ELR (cell line): ENCODE measurements at regions not wholly inside any gene's neighbourhood (a gene's known extent, or its start where the extent isn't known, plus 50 kb on each side); places are given as distances from the start of the nearest gene placed in this dataset.
"Not testable (repeated sequence)": the region's sequence is repeated elsewhere in the genome, so short reads cannot be mapped to it uniquely, and the experiment has no call there.

Source experiments
- DNase-seq: peaks from one replicate; pipeline ENCODE4 v3.0.0-alpha.2; 2015; ENCODE audit warnings: low read depth

DNA sequence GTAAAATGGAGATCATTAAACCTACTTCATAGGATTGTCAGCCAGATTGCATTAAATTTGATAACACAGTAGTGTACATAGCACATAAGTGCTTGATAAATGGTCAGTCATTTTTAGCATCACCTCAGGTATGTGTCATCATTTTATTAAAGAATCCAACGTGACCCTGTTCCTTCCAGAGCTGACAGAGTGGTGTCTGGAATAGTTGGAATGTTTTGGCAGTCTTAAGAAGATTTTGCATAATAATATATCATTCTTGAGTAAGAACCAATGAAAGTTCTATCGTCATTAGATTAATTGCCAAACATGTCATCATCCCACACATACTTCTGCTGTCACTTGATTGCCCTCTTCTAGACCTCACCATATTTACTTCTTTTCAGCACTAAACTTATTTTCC lies 451.4 kb upstream of the POM121L12 start:
- DNase-seq: no peak

DNA sequence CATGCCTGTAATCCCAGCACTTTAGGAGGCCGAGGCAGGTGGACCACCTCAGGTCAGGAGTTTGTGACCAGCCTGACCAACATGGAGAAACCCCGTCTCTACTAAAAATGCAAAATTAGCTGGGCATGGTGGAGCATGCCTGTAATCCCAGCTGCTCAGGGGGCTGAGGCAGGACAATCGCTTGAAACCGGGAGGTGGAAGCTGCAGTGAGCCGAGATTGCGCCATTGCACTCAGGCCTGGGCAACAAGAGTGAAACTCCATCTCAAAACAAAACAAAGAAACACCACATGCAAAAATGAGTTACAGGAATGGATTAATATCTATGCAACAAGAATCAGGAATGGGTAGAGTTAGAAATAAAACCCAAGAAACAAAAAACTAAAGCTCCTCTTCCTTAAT lies 462.3 kb upstream of the POM121L12 start:
- not testable (repeated sequence) for DNase-seq

- DNase-seq: no peak
These were observed 464.4 kb upstream of the POM121L12 start for GRCh38 chr7:52571026-52571425.

GRCh38 chr7:52569151-52569550 lies 466.3 kb upstream of the POM121L12 start:
- DNase-seq: no peak

DNA sequence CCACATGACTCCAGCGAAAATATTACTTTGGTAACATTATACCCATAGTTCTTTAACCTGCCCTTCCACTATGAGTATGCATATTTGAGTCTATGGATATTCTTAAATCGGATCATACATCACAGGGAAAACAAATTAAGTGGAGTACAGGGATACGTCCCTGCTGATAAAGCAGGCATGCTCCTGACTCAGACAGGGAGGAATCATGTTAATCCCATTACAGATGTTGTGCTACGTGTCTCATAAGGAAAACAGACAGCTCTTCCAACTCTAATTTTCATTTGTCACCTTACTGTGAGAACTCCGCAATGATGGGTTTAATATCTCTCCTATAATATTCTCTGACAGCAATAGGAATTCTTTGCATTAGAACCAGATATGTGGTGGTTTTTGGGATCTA lies 469.5 kb upstream of the POM121L12 start:
- DNase-seq: no peak

- no peak for DNase-seq
These were observed 479.6 kb upstream of the POM121L12 start for GRCh38 chr7:52555805-52556204.

DNA sequence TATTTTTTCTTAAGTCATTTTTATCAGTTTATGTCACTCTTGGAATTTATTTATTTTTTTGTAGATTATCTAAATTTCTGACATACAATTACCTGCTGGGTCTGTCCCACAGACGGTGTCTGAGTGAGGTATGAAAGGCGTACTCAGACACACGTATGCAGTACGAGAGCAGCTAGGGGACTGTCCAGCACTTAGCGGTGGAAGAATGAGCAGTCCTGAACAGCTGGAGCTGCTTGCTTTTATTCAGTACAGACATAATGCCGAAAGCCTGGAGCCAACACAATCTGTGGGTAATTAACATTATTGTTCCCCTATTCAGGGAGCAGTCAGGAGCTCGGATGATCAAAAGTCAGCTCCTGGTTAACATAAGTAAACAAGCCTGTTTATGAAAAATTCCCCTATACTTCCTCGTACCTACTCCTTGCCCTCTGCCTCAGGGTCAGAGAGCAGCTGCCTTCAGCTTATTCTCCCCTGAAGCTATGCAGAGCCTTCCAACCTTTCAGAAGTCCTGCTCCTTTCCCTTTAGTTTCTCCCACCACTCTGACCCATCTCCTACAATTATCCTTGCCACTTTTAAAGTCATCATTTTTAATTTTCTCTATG lies 488.0 kb upstream of the POM121L12 start:
- no peak for DNase-seq

GRCh38 chr7:52541198-52541765 lies 494.2 kb upstream of the POM121L12 start:
- not testable (repeated sequence) for DNase-seq

DNA sequence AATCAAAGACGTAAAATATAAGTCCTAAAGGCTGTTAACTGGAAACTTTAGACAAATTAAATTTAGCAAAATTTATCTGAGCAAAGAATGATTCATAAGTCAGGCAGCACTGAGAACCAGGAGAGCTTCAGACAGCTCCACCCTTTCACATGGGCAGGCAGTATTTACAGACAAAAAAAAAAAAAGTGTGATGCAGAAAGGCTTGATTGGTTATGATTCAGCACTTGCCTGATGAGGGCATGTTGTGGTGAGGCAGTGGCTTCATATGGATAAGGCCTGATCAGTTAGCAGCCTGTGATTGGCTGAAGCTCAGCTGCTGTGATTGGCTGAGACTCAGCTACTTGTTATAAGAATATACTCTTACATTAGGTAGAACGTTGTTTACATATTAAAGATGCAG lies 495.4 kb upstream of the POM121L12 start:
- no peak for DNase-seq

- no peak for DNase-seq
These were observed 496.0 kb upstream of the POM121L12 start for GRCh38 chr7:52539414-52539813.

- no peak for DNase-seq
These were observed 498.4 kb upstream of the POM121L12 start for GRCh38 chr7:52537051-52537450.

DNA sequence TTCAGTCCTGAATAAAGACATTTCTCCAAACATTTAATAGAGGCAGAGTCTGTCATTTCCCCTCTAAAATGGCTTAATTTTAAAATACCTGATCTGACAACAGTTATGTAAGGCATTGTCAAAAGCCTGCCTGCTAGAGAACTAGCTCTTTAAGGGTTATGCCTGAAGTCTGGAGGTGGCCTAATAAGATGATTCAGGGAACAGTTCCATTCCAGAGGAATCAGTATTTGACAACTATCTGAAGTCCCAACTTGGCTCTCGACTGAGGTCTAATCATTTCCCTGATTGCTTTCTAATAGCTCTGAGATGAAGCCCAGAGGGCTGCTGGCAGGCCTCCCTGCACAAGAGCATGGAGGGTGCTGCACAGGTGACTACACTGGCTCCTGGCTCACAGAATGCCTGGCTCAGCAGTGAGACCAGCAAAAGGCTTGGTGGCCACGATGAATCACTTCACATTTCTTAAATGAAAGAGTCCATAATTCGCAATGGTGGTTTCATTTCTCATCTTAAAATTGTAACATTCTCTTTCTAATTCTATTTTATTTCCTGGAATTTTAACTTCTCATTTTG lies 509.6 kb upstream of the POM121L12 start:
- no peak for DNase-seq

GRCh38 chr7:52518869-52519268 lies 516.6 kb upstream of the POM121L12 start:
- DNase-seq: no peak

DNA sequence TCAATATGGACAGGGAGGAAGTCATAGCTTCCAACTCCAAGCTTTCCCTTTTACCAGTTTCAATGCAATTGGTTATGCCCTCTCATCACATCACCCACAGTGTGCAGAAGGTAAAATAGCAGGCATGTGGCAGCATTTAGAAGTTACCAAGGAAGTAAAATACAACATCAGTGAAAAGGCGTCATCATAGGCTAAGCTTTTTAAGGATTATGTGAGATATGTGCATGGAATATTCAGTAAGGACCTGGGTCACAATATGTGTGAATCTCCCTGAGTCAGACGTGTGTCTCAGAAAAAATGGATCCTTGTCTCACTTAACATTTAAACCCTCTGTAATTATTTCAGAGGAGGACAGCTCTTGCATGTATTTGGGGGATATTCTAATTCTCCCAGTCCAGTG lies 522.8 kb upstream of the POM121L12 start:
- no peak for DNase-seq

GRCh38 chr7:52507546-52508255 lies 527.7 kb upstream of the POM121L12 start:
- no peak for DNase-seq

DNA sequence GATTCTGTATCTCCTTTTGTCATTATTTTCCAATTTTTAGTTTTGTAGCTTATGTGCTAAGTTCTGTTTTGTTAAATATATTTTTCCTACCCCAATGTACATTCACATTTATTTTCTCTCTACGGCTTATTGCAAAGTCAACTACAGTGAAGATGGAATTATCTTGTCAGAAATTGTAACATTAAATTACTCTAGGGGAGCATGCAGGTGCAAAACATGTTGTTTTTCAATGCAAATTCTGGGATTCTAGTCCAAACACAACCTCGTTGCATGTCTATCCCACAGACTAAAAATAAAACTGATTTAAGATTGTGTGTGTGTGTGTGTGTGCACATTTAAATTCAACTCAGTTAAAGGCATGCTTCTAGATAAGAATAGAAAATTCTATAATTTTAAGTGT lies 529.1 kb upstream of the POM121L12 start:
- DNase-seq: no peak

DNA sequence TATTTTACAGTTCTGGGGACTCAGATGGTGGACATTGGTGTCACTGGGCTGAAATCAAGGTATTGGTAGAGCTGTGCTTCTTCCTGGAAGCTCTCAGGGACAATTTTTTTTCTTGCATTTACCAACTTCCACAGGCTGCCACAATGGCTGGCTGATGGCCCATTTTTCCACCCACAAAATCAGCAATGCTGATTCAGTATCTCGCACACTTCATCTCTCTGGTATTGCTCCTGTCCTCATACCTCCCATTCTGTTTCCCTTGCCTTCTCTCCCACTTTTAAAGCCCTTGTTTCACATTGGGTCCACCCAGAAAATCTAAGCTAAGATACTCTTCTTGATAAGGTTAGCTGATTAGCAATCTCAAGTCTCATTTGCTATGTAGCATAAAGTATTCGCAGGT lies 530.9 kb upstream of the POM121L12 start:
- DNase-seq: no peak

DNA sequence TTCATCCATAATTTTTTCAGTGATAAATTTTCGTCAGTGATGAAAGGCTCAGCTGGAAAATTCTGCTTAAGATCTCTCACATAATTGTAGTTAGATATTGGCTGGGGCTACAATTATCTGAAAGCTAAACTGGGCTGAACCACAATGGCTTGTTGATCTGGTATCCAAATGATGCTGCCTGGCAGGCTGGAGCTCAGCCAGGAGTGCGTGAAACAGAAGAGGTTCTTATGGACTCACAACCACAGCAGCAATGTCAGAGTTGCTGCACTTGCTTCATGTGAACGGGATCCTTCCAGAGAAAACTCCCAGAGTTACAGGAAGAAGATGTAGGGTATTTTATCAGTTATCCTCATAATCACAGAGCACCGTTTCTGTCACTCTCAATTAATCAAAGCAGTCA lies 533.2 kb upstream of the POM121L12 start:
- DNase-seq: no peak

DNA sequence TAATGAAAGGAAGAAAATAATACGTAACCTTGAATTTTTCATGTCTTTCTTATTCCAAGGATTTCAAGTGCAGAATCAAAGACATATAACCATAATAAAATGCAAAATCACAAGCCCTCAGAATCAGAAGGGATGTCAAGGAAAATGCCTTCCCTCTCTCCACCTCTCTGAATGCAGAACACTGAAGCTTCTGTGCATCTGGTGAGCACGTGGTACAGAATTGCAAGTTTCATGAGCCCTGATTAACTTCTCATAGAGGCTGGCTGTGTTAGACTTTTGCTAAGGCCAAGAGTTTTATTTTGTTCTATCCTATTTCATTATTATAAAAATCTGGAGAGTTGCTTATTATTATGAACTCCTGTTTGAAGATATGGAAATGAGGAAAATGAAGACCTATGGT lies 533.7 kb upstream of the POM121L12 start:
- DNase-seq: no peak

DNA sequence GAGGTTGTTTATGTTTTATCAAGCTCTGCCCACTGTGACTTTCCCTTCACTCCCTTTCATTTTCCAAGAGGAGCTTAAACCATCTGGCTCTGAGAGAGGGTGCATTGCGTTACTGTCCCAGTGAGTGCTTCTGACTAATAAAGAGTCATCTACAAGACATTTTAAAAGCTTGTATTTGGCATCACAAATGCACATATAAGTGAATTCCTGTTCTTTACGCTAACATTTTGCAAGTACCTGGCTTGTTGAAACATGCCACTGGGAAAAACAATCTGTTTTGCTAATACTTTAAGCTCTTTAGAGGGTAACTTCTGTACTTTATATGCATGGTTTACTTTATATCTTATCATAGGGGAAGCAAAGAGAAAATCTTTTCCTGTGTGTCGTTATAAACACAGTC lies 534.6 kb upstream of the POM121L12 start:
- DNase-seq: no peak

DNA sequence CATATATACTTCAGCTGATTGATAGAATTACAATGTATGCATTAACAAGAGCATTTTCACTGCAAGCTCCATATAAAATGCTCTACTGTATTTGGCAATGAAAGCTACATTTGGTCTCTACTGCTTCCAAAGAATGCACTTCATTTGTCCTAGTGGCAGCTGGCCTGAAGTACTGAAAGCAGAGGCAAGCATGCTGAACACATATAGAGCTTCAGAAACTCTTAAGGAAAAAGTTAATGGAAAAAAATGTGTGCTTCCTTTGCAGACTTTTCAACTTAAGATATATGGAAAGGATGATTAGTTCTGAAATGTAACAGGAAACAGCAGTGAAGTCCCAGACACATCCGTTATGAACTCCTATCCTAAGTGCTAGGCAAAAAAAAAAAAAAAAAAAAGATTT lies 537.1 kb upstream of the POM121L12 start:
- DNase-seq: no peak

DNA sequence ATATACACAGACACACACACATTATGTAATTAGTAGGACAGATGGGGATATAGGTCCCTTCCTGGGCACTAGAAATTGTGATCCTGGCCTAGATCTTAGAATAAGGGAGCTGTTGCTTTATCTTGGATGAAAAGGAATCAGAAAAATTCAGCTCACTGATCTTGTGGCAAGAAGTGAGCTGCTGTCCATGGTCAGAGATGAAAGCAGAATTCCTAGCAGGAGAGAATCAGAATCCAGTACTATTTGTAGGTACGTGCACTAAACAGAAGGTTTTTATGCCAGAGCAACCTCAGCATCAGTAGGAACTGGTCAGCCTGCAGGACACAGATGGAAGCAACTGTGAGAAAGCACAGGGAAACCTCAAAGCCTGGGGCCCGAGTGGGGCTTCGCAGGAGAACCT lies 549.2 kb upstream of the POM121L12 start:
- DNase-seq: no peak

DNA sequence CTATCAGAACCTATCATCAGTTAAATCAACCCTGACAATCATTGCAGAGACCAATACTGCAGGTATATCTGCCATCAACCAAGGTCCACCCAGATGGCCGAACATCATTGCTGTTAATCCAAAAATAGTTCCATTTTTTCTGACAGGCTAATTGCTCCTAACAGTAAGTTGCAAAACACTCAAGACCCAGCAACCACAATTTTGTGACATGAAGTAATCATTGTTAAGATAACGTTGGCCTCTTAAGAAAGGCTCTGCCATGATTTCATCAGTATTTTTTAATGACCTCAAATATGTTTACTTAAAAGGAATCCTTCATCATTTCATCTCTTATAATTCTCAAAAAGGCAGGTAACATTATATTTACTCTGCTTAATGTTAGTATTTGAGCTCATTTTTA lies 553.4 kb upstream of the POM121L12 start:
- DNase-seq: no peak
